Hematopoietic multipotent progenitor cell treated with erythropoietin and hydrocortisone succinate and interleukin-3 and kit ligand, for 15 days (in vitro differentiated cells): ENCODE measurements at regions not wholly inside any gene's neighbourhood (a gene's known extent, or its start where the extent isn't known, plus 50 kb on each side); places are given as distances from the start of the nearest gene placed in this dataset.
A peak's percentile ranks its signal among the peaks of the same experiment; 100 is the strongest.

Experiments used
- DNase-seq: peaks from one replicate; pipeline ENCODE4 v3.0.0-alpha.2; 2015; ENCODE audit warnings: low spot score

DNA sequence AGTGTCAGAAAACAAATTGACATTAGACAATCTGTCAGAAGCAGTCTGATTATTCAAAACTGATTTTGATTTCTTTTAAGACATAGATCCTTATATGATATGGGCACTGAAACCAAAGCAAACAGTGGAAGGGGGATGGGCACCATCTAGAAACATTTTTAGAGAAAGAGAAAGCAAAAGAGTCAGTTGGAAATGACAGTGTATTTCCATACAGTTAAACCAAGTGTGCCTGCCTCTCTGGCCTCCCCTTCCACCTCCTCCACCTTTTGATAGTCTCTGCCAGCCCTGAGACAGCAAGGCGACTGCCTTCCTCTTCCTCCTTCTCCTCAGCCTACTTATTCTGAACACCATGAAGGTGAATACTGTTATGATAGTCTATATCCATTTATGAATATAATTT is 949.7 kb downstream of the AMY1C start:
- DNase-seq: no peak

DNA sequence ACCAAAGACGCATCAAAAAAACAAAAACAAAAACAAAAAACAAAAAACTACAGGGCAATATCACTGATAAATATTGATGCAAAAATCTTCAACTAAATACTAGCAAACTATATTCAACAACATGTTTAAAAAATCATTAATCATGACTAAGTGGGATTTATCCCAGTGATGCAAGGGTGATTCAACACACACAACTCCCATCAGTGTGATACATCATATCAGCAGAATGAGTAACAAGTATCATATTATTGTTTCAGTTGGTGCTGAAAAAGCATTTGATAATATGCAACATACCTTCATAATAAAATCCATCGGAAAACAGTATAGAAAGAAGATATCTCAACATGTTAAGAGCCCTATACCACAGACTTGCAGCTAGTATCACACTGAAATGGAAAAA is 953.0 kb downstream of the AMY1C start:
- DNase-seq: no peak

DNA sequence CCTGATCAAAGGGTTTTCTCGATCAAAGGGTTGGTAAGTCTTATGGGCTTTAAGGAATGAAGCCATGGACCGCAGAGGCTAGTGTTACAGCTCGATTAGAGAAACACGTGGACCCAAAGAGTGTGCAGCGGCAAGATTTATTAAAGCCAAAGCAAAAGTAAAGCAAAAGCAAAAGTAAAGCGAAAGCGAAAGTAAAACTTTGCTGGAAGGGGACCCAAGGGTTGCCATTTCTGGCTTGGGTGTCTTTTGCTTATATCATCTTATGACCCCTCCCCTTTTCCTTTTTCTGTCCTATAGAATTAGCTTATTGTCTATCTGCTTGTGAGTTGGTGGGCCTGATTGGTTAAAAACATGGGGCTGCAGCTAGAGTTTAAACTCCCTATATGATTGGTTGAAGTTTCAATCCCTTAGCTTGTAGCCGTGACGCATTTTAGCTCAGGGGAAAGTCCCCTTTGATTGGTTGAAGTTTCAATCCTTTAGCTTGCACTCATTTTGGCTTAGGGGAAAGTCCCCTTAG is 957.0 kb downstream of the AMY1C start:
- DNase-seq: no peak

DNA sequence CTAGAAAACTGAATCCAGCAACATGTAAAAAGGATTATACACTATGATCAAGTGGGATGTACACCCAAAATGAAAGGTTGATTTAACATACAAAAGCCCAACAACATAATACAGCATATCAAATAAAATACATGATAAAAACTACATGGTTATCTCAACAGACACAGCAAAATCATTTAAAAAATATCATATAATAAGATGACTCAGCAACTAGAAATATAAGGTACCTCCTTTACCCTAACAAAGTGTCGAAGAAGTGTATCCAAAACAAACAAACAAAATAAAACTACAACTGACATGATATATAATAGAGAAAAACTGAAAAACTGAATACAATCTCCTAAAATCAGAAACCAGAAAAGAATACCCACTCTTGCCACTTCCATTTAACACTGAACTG is 969.1 kb downstream of the AMY1C start:
- no peak for DNase-seq

DNA sequence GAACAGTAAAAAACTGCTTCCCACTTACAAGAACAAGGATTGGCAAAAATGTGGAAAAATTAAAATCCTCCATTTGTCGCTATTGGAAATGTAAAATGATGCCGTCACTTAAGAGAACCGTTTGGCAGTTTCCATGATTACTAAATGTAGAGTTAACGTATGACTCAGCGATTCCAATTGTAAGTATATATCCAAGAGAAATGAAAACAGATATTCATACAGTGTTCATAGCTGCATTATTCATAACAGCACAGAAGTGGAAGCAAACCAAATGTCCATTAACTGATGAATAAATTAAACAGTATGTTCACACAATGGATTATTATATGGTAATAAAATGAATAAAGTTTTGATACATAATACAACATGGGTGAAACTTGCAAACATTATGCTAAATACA is 971.0 kb downstream of the AMY1C start:
- DNase-seq: no peak

DNA sequence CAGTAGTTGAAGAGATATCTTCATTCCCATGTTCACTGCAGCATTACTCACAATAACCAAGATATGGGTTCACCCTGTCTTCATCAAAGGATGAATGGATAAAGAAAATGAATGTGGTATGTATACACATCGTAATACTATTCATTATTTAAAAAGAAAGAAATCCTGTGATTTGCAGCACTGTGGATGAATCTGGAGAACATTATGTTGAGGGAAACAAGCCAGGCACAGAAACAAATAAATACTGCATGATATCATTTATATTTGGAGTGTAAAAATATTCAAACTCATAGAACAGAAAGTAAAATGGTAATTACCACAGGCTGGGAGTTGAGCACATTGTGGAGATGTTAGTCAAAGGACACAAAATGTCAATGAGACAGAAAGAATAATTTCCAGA is 977.2 kb downstream of the AMY1C start:
- DNase-seq: no peak

DNA sequence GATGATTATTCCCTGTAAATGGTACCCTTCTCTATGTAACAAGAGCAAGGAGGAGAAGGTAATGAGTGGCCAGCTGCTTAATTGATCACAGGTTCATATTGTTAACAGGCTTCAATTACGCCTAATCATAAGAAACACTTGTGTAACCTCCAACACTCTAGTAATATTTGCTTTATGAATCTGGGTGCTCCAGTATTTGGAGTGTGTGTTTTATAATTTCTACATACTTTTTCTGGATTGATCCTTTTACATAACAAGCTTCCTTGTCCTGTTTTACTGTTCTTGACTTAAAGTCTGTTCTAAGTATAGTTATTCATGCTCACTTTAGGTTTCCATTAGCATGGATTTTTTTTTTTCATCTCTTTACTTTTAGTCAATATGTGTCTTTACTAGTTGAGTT is 984.2 kb downstream of the AMY1C start:
- DNase-seq: no peak

DNA sequence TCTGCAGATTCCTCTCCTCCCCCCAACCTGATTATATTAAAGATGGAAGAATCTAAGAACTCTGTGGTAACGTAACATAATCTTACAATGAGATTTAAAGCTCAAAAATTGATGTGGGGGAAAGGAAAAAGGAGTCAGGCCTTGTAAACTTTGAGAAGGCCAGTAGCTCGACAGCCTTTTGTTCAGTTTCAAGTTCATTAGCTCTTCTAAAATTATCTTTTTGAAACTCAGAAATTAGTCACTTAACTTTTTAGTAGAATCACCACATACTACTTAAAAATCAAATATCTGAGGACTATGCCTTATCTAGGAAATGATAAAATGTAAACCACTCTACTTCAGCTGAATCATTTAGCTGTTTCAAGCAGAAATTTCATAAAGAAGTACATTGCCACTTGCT is 996.2 kb downstream of the AMY1C start:
- DNase-seq: no peak

DNA sequence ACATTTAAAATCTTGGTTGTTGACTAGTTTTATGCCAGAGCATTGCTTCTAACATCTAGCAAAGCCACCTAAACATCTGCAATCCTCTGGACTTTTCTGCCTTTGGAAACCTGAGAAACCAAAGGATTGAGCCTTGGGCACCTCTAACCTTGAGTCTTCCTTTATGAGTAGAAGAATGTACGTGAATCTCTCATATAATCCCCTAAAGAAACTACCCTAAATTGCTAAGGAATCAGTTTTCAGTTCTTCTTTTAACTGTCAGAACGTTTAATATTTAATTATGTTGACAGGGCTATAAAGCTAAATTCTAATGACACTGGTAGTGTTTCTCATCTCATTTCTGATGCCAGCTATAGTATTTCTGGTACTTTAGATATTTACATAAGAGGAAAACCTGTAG is 997.3 kb downstream of the AMY1C start:
- no peak for DNase-seq

DNA sequence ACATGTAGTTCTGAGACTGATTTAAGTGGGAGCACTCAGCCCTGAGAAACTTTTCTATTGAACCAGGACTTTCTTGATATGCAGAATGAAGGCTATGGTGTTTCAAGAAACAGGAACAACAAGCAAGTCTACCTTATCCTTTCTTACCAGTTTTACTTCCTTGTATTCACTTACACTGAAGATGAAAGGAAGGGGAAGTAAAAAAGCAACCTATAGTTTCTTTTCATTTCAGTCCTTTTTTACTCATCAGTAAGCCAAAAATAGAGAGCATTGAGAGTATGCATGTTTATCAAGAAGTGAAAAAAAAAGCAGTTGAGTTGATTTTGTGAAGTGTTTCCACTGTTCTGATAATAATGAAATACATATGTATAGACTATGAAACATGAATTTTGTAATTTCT is 1010.3 kb downstream of the AMY1C start:
- DNase-seq: no peak

DNA sequence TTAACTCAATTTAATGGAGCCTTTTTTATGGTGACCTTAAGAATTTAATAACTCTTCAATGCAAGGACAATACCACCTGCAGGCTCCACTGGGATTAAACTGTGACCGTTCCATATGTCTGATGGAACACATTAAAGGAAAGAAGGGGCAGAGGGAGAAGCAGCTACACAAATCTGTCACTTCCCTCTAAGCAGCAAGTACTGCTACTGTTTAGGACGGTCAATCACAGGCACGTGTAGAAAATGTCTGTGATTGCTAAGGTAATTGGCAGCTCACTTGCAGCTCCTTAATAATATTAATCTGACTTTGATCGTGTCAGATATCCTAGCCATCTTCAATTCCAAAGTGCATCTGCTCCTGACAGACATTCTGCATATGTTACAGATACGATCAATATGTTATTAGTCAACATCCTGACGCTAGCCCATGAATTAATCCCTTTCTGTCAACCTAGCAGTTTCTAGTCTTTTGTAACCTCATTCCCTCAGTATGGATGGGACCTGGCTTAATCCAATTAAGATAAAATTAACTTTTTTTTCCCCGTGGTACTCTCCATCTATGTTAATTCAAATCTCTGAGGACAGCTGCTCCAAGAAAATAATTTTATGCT is 1012.4 kb downstream of the AMY1C start:
- no peak for DNase-seq

DNA sequence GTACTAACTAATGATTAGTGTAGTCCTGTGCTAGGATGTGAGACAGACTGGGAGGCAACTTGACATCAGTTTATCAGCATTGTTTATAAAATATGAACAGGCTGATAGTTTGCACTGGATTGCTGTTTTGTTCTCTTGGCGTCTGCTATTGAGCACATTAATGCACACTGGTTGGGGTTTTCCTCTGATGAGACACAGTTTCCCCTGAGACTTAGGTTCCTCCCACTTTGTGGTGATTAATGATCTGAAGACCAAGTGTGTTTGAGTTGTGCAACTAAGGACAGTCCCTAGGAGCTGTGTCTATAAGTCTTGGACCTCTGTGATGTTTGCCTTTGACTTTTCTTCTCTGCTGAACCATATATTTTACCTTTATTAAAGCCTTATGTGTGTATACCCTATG is 1015.4 kb downstream of the AMY1C start:
- no peak for DNase-seq

DNA sequence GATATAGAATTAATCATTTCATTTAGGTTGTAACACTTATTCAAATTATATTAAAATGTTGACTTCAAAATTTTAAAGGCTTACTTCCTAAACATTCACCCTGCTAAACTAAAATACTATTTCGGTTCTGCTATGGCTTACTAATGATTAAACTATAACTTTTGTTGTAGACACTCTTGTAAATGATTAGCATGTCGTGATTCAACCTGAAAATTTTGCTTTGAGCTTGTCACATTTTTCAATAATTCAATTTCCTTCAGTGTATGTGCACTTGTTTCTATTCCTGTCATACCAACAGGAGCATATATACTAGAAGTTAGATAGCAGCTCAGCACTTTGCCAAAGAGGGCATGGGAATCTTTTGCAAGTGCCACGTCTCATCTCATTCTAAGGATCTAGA is 1018.8 kb downstream of the AMY1C start:
- DNase-seq: no peak

DNA sequence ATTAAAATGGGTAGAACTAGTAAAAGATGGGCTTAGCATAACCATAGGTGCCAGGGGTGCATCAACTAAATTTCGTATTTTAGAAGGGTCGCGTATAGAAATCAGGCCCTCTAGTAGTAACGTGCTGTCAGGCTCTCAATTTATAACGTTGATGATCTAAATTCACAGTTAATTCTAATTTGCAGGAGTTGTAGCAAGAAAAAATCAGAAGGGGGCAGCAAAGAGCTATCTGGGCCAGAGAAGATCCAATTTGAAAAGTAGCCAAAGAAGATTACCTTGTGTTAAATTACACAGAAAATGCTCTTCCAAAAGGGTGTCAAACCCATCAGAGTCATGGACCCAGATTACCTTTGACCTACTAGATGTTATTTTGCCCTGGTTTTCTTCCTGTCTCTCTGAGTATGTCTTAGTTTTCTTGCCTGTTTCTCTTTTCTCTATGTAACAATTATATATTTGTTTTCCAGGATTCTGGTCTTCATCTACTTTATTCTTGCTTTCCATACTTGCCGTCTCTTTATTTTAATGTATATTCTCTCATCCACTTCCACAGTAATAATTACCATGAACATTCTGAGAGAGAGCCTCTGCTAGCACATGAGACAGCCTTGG is 1030.9 kb downstream of the AMY1C start:
- peak; percentile 8 for DNase-seq

DNA sequence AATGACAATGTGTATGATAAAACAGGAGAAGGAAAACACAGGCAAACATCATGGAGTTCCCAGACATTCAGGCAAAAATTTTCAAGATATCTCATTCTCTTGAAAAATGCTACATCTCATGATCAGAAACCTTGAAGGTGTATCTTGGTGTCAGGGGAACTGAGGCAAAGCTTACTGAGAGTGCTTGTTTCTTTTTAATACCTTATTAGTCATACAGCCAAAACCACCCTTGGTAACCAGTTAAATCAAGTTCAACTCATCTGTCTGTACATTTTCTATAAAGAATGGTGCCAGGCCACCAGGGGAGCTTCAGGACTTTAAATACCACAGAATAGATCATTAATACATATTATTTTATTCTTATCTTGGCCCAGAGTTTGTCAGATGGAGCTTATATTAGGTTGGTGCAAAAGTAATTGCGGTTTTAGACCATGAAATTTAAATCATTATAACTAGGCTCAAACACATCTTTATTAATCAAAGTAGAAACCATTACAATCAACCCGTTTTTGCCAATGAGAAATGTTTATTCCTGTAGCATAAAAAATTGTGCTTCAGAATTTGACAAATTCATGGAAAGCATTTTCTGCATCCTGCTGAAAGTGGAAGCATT is 1036.0 kb downstream of the AMY1C start:
- DNase-seq: no peak

DNA sequence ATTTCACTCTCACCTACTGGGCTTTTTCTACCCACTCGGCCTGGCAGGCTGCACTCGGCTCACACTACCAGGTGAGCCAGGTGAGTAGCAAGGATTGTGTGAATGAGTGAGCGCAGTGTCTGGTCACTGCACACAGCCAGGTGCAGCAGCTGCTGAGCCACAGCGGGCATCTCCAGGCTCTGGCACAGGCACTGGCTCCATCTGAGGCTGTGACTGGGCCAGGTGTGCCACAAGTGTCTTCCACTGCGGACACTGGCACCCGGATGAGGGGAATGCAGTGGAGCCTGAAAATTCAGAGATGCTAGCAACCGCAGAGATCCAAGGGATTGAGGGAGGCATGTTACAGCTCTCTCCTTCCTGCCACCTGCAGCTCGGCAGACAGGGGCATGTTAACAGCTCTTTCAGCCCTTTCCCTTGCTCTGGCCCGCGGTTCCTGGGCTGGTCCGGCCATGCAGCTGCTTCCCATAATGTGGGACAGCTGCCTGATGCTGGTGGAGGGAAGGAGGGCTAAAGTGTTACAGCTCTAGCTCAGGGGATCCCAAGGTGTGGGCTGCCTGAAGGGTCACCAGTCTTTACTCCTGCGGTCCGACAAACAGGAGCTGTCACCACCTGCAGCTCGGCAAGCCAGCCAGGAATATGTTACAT is 1038.3 kb downstream of the AMY1C start:
- DNase-seq: no peak

DNA sequence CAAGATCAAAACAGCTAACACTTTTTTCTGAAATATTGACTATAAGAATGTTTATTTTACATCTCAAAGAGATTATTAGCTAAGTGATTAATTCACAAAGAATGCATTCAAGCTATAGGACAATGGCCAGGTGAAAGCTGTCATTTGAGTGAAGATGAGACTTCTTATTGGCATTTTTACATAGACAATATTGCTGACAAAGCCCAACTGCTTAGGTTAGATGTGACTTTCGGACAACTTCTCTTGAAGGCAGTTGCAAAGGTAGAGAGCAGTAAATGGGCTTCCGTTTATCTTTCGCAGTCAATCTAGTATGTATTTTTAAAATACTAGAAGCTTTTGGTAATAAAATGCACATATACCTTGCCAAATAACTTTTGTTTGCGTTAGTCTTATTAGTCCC is 1041.3 kb downstream of the AMY1C start:
- DNase-seq: no peak

DNA sequence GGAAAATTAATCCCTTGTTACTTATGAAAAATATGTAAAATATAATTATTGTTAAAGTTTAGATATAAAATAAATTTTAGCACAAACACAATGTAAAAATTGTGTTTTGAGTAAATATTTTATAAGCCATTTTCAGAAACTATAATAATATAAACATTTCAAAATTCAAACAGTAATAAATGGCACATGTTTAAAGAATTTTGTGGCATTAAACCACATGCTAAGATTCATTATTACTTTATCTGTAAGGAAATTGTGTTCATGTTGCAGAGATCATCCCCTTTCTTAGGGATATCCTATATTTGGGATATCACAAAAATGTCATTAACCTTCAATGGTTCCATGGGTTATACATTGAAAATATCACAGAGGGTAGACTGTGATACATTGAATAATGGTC is 1044.3 kb downstream of the AMY1C start:
- DNase-seq: no peak

DNA sequence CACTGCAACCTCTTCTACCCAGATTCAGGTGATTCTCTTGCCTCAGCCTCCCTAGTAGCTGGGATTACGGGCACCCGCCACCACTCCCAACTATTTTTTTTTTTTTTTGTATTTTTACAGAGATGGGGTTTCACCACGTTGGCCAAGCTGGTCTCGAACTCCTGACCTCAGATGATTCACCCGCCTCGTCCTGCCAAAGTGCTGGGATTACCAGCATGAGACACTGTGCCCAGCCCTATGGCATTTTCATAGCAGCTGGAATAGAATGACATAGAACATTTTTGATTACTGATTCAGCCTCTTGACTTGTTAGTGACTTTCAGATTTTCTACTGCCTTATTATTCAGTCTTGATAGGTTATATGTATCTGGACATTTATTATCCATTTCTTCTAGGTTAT is 1046.2 kb downstream of the AMY1C start:
- no peak for DNase-seq

DNA sequence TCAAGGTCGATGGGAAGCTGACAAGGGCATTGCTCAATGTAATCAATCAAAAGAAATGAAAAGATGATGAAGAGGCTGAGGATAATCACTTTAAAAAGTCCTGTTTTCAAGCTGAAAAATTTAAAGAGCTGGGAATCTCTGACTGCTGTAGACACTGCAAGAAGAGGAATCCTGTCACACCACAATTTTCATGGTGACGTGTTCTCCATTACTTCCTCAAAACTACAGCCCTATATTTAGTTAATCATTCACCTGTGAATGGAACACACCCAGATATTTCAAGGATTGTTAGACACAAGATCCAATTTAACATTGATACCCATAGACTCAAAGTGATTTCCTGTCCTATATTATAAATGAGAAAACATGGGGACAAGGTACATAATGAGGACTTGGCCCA is 1048.3 kb downstream of the AMY1C start:
- no peak for DNase-seq

DNA sequence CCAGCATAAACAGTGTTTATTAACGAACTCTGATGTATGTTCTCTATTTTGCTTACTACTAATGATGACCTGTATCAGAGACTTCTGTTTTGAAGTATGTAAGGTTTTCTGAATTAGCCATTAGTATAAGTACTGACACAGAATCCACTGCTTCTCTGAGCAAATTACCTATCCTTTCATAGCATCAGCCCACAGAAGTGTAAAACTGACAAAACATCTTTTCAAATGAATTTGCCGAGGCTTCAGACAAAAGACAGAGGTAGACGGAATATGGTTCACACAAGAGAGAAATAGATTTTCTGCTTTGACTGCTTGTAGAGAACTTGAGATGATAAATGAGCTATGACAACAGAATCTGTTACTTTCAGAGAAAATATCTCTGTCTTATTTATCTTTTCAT is 1051.6 kb downstream of the AMY1C start:
- no peak for DNase-seq

DNA sequence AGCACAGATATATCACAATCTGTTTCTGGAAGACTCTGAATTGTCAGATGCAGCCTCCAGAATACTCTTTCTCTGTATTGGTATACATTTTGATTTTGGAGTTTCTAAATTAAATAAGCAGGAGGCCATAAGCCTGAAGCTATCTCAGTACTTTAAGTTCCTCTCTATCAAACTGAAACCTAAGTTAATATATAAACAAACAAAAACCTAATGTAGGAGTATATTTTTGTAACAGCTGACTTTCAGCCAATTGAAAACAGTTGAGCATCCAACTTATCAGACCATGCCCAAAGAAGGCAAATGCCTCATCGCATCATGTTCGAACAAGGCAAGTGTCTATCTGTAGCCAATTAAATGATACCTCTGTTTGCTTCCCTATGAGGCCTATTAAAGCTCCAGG is 1054.4 kb downstream of the AMY1C start:
- no peak for DNase-seq

DNA sequence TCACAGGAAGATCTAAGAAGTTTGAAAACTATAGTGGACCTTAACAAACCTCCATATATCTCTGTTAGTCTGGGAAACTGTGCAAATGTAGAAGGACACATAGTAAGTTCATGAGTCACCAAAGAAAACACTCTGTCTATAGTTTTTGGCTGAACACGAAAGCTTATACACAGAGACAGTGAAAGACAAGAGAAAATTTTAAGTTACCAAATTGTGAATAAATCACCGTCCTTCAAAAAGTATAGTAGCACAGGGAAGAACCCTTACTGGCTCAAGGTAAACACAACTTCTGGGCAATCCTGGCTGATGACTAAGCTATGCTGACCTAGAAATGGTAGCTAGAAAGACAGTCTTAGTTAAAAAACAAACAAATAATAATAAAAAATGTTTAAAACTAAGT is 1057.9 kb downstream of the AMY1C start:
- no peak for DNase-seq
